ENCODE measurements at regions not wholly inside any gene's neighbourhood (a gene's known extent, or its start where the extent isn't known, plus 50 kb on each side); places are given as distances from the start of the nearest gene placed in this dataset.
"Not testable (repeated sequence)": the region's sequence is repeated elsewhere in the genome, so short reads cannot be mapped to it uniquely, and the experiment has no call there.

- DNase-seq, result no peak
These were observed 68.3 kb downstream of the DYRK2 start for GRCh38 chr12:67716817-67717216.

- not testable (repeated sequence) for DNase-seq
These were observed 70.8 kb downstream of the DYRK2 start for GRCh38 chr12:67719303-67719702.

GRCh38 chr12:67720351-67720856, 71.9 kb downstream of the DYRK2 start:
- no peak for DNase-seq

GRCh38 chr12:67721248-67721647, 72.7 kb downstream of the DYRK2 start:
- DNase-seq, result no peak

- no peak for DNase-seq
These were observed 73.8 kb downstream of the DYRK2 start for GRCh38 chr12:67722296-67722695.

- DNase-seq, result no peak
These were observed 78.3 kb downstream of the DYRK2 start for GRCh38 chr12:67726868-67727267.

- DNase-seq, result no peak
These were observed 79.4 kb downstream of the DYRK2 start for GRCh38 chr12:67727702-67728666.

- DNase-seq, result no peak
These were observed 84.3 kb downstream of the DYRK2 start for GRCh38 chr12:67732857-67733256.

- DNase-seq, result no peak
These were observed 87.3 kb downstream of the DYRK2 start for GRCh38 chr12:67735868-67736267.

GRCh38 chr12:67740711-67741110, 92.2 kb downstream of the DYRK2 start:
- no peak for DNase-seq

- DNase-seq, result no peak
These were observed 92.7 kb downstream of the DYRK2 start for GRCh38 chr12:67741270-67741669.

GRCh38 chr12:67742461-67742860, 93.9 kb downstream of the DYRK2 start:
- DNase-seq, result no peak

- DNase-seq, result no peak
These were observed 99.6 kb downstream of the DYRK2 start for GRCh38 chr12:67747869-67748742.

- DNase-seq, result no peak
These were observed 100.1 kb downstream of the DYRK2 start for GRCh38 chr12:67748743-67749040.

GRCh38 chr12:67750513-67751183, 102.1 kb downstream of the DYRK2 start:
- no peak for DNase-seq

- DNase-seq, result no peak
These were observed 102.9 kb downstream of the DYRK2 start for GRCh38 chr12:67751381-67751928.

GRCh38 chr12:67752226-67752732, 103.7 kb downstream of the DYRK2 start:
- no peak for DNase-seq

- no peak for DNase-seq
These were observed 106.6 kb downstream of the DYRK2 start for GRCh38 chr12:67754933-67755697.

GRCh38 chr12:67757651-67758050, 109.1 kb downstream of the DYRK2 start:
- DNase-seq, result no peak

GRCh38 chr12:67758119-67758518, 109.6 kb downstream of the DYRK2 start:
- DNase-seq, result no peak

GRCh38 chr12:67758521-67758920, 110.0 kb downstream of the DYRK2 start:
- no peak for DNase-seq

- DNase-seq, result no peak
These were observed 111.3 kb downstream of the DYRK2 start for GRCh38 chr12:67759829-67760228.
